IMR-90 (cell line): ENCODE measurements at regions not wholly inside any gene's neighbourhood (a gene's known extent, or its start where the extent isn't known, plus 50 kb on each side); places are given as distances from the start of the nearest gene placed in this dataset.

Experiments
- ATAC-seq: fragments of 200-7000 bp; cut with Tn5 transposase; 2 replicates; pipeline ENCODE4 v1.9.1; 2020; ENCODE audit warnings: low read depth, mild to moderate bottlenecking, moderate library complexity
- BruUV-seq: library from RNA; stranded (reverse); fragments of 400-500 nt; replicated peaks from 2 replicates; lab custom pipeline; 2021; lab: Mats Ljungman, UMichigan
- CTCF ChIA-PET: fragments of 300-600 bp; formaldehyde crosslinking; extraction: SDS; loops from one replicate; lab custom pipeline; 2021; ENCODE audit warnings: antibody characterized with exemption; lab: Yijun Ruan, JAX
- POLR2A ChIA-PET: fragments of 300-600 bp; sonication (Branson Sonifier 250); formaldehyde crosslinking; loops from one replicate; lab custom pipeline; 2022; ENCODE audit warnings: antibody characterized with exemption; ENCODE audit not compliant: unreplicated experiment; lab: Charles Lee
- DNase-seq: peaks from one replicate; pipeline ENCODE4 v3.0.0; 2013
- H2AFZ ChIP-seq: replicated peaks from 2 replicates; pipeline ENCODE3; 2013; ENCODE audit warnings: low read length, mild to moderate bottlenecking; ENCODE audit not compliant: poor library complexity
- H2AK5ac ChIP-seq: 2 replicates; pipeline ENCODE4 v1.6.1; 2013; ENCODE audit warnings: low read depth, low read length, inconsistent platforms
- H2AK9ac ChIP-seq: replicated peaks from 2 replicates; pipeline ENCODE3; 2013; ENCODE audit warnings: mild to moderate bottlenecking, low read depth, low read length, moderate library complexity; ENCODE audit not compliant: poor library complexity
- H2BK120ac ChIP-seq: 2 replicates; pipeline ENCODE4 v1.6.1; 2013; ENCODE audit warnings: low read depth, low read length, inconsistent platforms
- H2BK15ac ChIP-seq: 3 replicates; pipeline ENCODE4 v1.6.1; 2013; ENCODE audit warnings: low read depth, low read length, inconsistent platforms
- H2BK20ac ChIP-seq: 2 replicates; pipeline ENCODE4 v1.6.1; 2013; ENCODE audit warnings: low read depth, mild to moderate bottlenecking, inconsistent platforms, low read length, moderate library complexity
- H2BK5ac ChIP-seq: 2 replicates; pipeline ENCODE4 v1.6.1; 2013; ENCODE audit warnings: mild to moderate bottlenecking, low read depth, low read length, inconsistent platforms; ENCODE audit not compliant: poor library complexity, severe bottlenecking
- H3K14ac ChIP-seq: replicated peaks from 2 replicates; pipeline ENCODE4 v1.6.1; 2013; ENCODE audit warnings: low read depth, low read length, inconsistent platforms
- H3K18ac ChIP-seq: 2 replicates; pipeline ENCODE4 v1.6.1; 2013; ENCODE audit warnings: low read depth, low read length, control low read depth
- H3K23ac ChIP-seq: 2 replicates; pipeline ENCODE4 v1.6.1; 2013; ENCODE audit warnings: low read depth, low read length, inconsistent platforms
- H3K27ac ChIP-seq: 2 replicates; pipeline ENCODE4 v1.5.1; 2013; ENCODE audit warnings: mild to moderate bottlenecking, control low read depth, low read length; ENCODE audit not compliant: insufficient read depth
- H3K27me3 ChIP-seq: 2 replicates; pipeline ENCODE4 v1.6.1; 2013; ENCODE audit warnings: low read length; ENCODE audit not compliant: control insufficient read depth, insufficient read depth
- H3K36me3 ChIP-seq: 2 replicates; pipeline ENCODE4 v1.6.1; 2013; ENCODE audit warnings: low read length, mixed read lengths; ENCODE audit not compliant: control insufficient read depth, insufficient read depth
- H3K4ac ChIP-seq: 2 replicates; pipeline ENCODE4 v1.6.1; 2013; ENCODE audit warnings: low read depth, low read length, inconsistent platforms
- H3K4me1 ChIP-seq: 2 replicates; pipeline ENCODE4 v1.6.1; 2013; ENCODE audit warnings: low read length, mixed read lengths; ENCODE audit not compliant: control insufficient read depth, insufficient read depth
- H3K4me2 ChIP-seq: 2 replicates; pipeline ENCODE4 v1.6.1; 2013; ENCODE audit warnings: low read depth, mild to moderate bottlenecking, control low read depth, low read length, moderate library complexity
- H3K4me3 ChIP-seq: 2 replicates; pipeline ENCODE4 v1.5.1; 2013; ENCODE audit warnings: low read depth, mild to moderate bottlenecking, control low read depth, low read length, moderate library complexity; ENCODE audit not compliant: insufficient read depth
- H3K56ac ChIP-seq: 2 replicates; pipeline ENCODE4 v1.6.1; 2013; ENCODE audit warnings: low read length, inconsistent platforms; ENCODE audit not compliant: insufficient read depth; ENCODE audit errors: extremely low read depth
- H3K79me1 ChIP-seq, 2 experiments: 2 replicates each; pipeline ENCODE4 v1.6.1; 2013; ENCODE audit warnings: low read length in 2 of 2, inconsistent platforms in 1 of 2, low read depth in 1 of 2
- H3K9ac ChIP-seq: 2 replicates; pipeline ENCODE4 v1.6.1; 2013; ENCODE audit warnings: low read depth, low read length, control low read depth
- H3K9me1 ChIP-seq: 2 replicates; pipeline ENCODE4 v1.6.1; 2013; ENCODE audit warnings: low read length, inconsistent platforms; ENCODE audit not compliant: insufficient read depth
- H3K9me3 ChIP-seq: 2 replicates; pipeline ENCODE4 v1.6.1; 2013; ENCODE audit warnings: low read length; ENCODE audit not compliant: control insufficient read depth, insufficient read depth
- H4K20me1 ChIP-seq: 2 replicates; pipeline ENCODE4 v1.6.1; 2013; ENCODE audit warnings: low read length, inconsistent platforms; ENCODE audit not compliant: insufficient read depth
- H4K5ac ChIP-seq: 2 replicates; pipeline ENCODE4 v1.6.1; 2013; ENCODE audit warnings: mild to moderate bottlenecking, low read depth, low read length, control low read depth
- H4K8ac ChIP-seq, 2 experiments: 2 replicates each; pipeline ENCODE4 v1.6.1; 2013; ENCODE audit warnings: low read depth in 2 of 2, low read length in 2 of 2, control low read depth in 1 of 2, inconsistent platforms in 1 of 2
- H4K91ac ChIP-seq: 2 replicates; pipeline ENCODE4 v1.6.1; 2013; ENCODE audit warnings: low read depth, low read length, inconsistent platforms; ENCODE audit not compliant: insufficient read depth
- BHLHE40 ChIP-seq: fragments of 150-350 bp; IDR thresholded peaks from 2 replicates; pipeline ENCODE4 v1.6.1; 2016; ENCODE audit warnings: mild to moderate bottlenecking, low read depth, low read length
- CEBPB ChIP-seq: IDR thresholded peaks from 2 replicates; pipeline ENCODE4 v1.6.1; 2012; ENCODE audit warnings: low read depth, low read length, improper control_type of control experiment
- CTCF ChIP-seq: conservative IDR thresholded peaks from 2 replicates; pipeline ENCODE4 v1.5.1; 2012; ENCODE audit warnings: mild to moderate bottlenecking, low read depth, low read length, improper control_type of control experiment
- ELK1 ChIP-seq: fragments of 150-350 bp; IDR thresholded peaks from 2 replicates; pipeline ENCODE4 v1.6.1; 2016; ENCODE audit warnings: low read depth, mild to moderate bottlenecking, low read length, moderate library complexity, borderline replicate concordance
- MAZ ChIP-seq: IDR thresholded peaks from 2 replicates; pipeline ENCODE4 v1.6.1; 2012; ENCODE audit warnings: low read depth, mild to moderate bottlenecking, low read length, improper control_type of control experiment, moderate library complexity, borderline replicate concordance
- MXI1 ChIP-seq: IDR thresholded peaks from 2 replicates; pipeline ENCODE4 v1.6.1; 2012; ENCODE audit warnings: low read depth, mild to moderate bottlenecking, low read length, moderate library complexity, borderline replicate concordance
- POLR2A ChIP-seq: IDR thresholded peaks from 2 replicates; pipeline ENCODE4 v1.6.1; 2012; ENCODE audit warnings: mild to moderate bottlenecking, low read depth, low read length
- RAD21 ChIP-seq: IDR thresholded peaks from 2 replicates; pipeline ENCODE4 v1.6.1; 2012; ENCODE audit warnings: low read length, improper control_type of control experiment
- RCOR1 ChIP-seq: IDR thresholded peaks from 2 replicates; pipeline ENCODE4 v1.6.1; 2012; ENCODE audit warnings: mild to moderate bottlenecking, low read length, improper control_type of control experiment; ENCODE audit not compliant: insufficient replicate concordance
- SMC3 ChIP-seq: fragments of 150-350 bp; IDR thresholded peaks from 2 replicates; pipeline ENCODE4 v1.6.1; 2016; ENCODE audit warnings: low read depth, mild to moderate bottlenecking, antibody characterized with exemption, low read length, moderate library complexity
- USF2 ChIP-seq: fragments of 150-350 bp; IDR thresholded peaks from 2 replicates; pipeline ENCODE4 v1.6.1; 2017; ENCODE audit warnings: mild to moderate bottlenecking, antibody characterized with exemption, low read length, low read depth
- WGBS, 2 experiments: methylation state at CpG; one replicate each; pipeline versions ENCODE4 v1.1.5 to v1.1.7; 2013; ENCODE audit warnings: missing lambda C conversion rate in 2 of 2; ENCODE audit not compliant: insufficient read length in 1 of 2; ENCODE audit errors: extremely low coverage in 2 of 2; 5-methylcytosine and 5-hydroxymethylcytosine counted together
- dilution Hi-C: fragments of 300-500 bp; cut with HindIII; formaldehyde crosslinking; loops from one replicate; pipeline ENCODE4 v1.14.3; 2018; ENCODE audit warnings: low sequenced_read_pairs; ENCODE audit not compliant: unreplicated experiment
- in situ Hi-C: fragments of 300-500 bp; cut with MboI; formaldehyde crosslinking; loops from 3 replicates; pipeline ENCODE4 v1.14.3; 2019; ENCODE audit warnings: low sequenced_read_pairs, inconsistent platforms, mixed read lengths
- intact Hi-C: fragments of 100-400 bp; cut with micrococcal nuclease; formaldehyde crosslinking; loops from 2 replicates; pipeline ENCODE4 v1.10.0; 2022

GRCh38 chr11:38345286-38345685 is 1747.2 kb upstream of the RAG2 start:
- Histone ChIP-seq H3K27me3 (no peaks in the 10 kb centered on the region), H2AK9ac (no peak overlapping the region), H4K20me1 (no peaks in the 10 kb centered on the region), H3K4me2 (no peak overlapping the region), H2BK120ac (no peak overlapping the region), H3K23ac (no peak overlapping the region), H2AFZ (no peak overlapping the region), H4K91ac (no peak overlapping the region), H2BK20ac (no peak overlapping the region), H4K8ac (no peak overlapping the region), H3K9me3 (peaks cover 4% of the 10 kb centered on the region), H3K9ac (no peak overlapping the region), H3K18ac (no peak overlapping the region), H3K56ac (no peak overlapping the region), H3K9me1 (no peaks in the 10 kb centered on the region), H3K27ac (no peak overlapping the region), H2AK5ac (no peak overlapping the region), H4K5ac (no peak overlapping the region), H2BK15ac (no peak overlapping the region), H3K4me3 (no peak overlapping the region), H3K4me1 (no peaks in the 10 kb centered on the region), H3K79me1 (no peaks in the 10 kb centered on the region), H2BK5ac (no peak overlapping the region), H3K14ac (no peak overlapping the region), H3K36me3 (no peaks in the 10 kb centered on the region), H3K4ac (no peak overlapping the region)
- intact Hi-C loops (no loop called here), in situ Hi-C loops (no loop called here), dilution Hi-C loops (no loop called here)
- no peak for ATAC-seq
- POLR2A ChIA-PET = no interaction called here
- no peak for DNase-seq
- WGBS, 2 experiments = no CpG with 5 or more reads among the region's 3 CpGs
- no peak for TF ChIP-seq CEBPB
- no peak for TF ChIP-seq POLR2A
- TF ChIP-seq MXI1 = no peak
- no peak for TF ChIP-seq USF2
- TF ChIP-seq CTCF = no peak
- no peak for TF ChIP-seq BHLHE40
- no peak for TF ChIP-seq RCOR1
- no peak for TF ChIP-seq SMC3
- no peak for TF ChIP-seq ELK1
- no peak for TF ChIP-seq MAZ
- TF ChIP-seq RAD21 = no peak
- CTCF ChIA-PET = no interaction called here
- no TSS peak for BruUV-seq
